DND-41 (cell line): ENCODE measurements at regions not wholly inside any gene's neighbourhood (a gene's known extent, or its start where the extent isn't known, plus 50 kb on each side); places are given as distances from the start of the nearest gene placed in this dataset.
"Not testable (repeated sequence)": the region's sequence is repeated elsewhere in the genome, so short reads cannot be mapped to it uniquely, and the experiment has no call there.

Experiments used
- ATAC-seq: fragments of 200-7000 bp; cut with Tn5 transposase; 3 replicates; pipeline ENCODE4 v1.9.1; 2021; ENCODE audit warnings: low read depth; ENCODE audit not compliant: insufficient read depth
- DNase-seq: peaks from one replicate; pipeline ENCODE4 v3.0.0-alpha.2; 2020
- H2AFZ ChIP-seq: 2 replicates; pipeline ENCODE4 v1.6.0; 2012; ENCODE audit warnings: low read depth, low read length
- H3K27ac ChIP-seq: 2 replicates; pipeline ENCODE4 v1.5.1; 2012; ENCODE audit warnings: low read length, inconsistent platforms
- H3K27me3 ChIP-seq: fragments of 200-600 bp; sonication (generic); 2 replicates; pipeline ENCODE4 v1.6.0; 2012; ENCODE audit warnings: low read length, mild to moderate bottlenecking, inconsistent platforms; ENCODE audit not compliant: insufficient read depth, poor library complexity
- H3K36me3 ChIP-seq: 2 replicates; pipeline ENCODE4 v1.5.1; 2012; ENCODE audit warnings: low read length, inconsistent platforms; ENCODE audit not compliant: insufficient read depth
- H3K4me1 ChIP-seq: 2 replicates; pipeline ENCODE4 v1.5.1; 2012; ENCODE audit warnings: mild to moderate bottlenecking, low read length; ENCODE audit not compliant: insufficient read depth
- H3K4me2 ChIP-seq: 2 replicates; pipeline ENCODE4 v1.6.0; 2012; ENCODE audit warnings: mild to moderate bottlenecking, moderate library complexity, low read length, inconsistent platforms; ENCODE audit not compliant: insufficient read depth
- H3K4me3 ChIP-seq, 2 experiments: fragments of 200-600 bp in 1 of 2; shearing (Covaris generic) in 1 of 2; 2 replicates each; pipeline ENCODE4 v1.5.1; 2012 to 2016; ENCODE audit warnings: inconsistent platforms in 2 of 2, low read length in 2 of 2, mild to moderate bottlenecking in 2 of 2, low read depth in 1 of 2, moderate library complexity in 1 of 2
- H3K79me2 ChIP-seq: 2 replicates; pipeline ENCODE4 v1.6.0; 2012; ENCODE audit warnings: low read length, inconsistent platforms; ENCODE audit not compliant: insufficient read depth
- H3K9ac ChIP-seq: 2 replicates; pipeline ENCODE4 v1.6.0; 2012; ENCODE audit warnings: low read depth, mild to moderate bottlenecking, inconsistent platforms, low read length, moderate library complexity
- H3K9me3 ChIP-seq: 2 replicates; pipeline ENCODE4 v1.5.1; 2012; ENCODE audit warnings: low read length, moderate library complexity, mild to moderate bottlenecking, inconsistent platforms; ENCODE audit not compliant: insufficient read depth, severe bottlenecking
- H4K20me1 ChIP-seq: 2 replicates; pipeline ENCODE4 v1.6.0; 2012; ENCODE audit warnings: low read length; ENCODE audit not compliant: insufficient read depth
- EZH2 ChIP-seq: IDR thresholded peaks from 3 replicates; pipeline ENCODE4 v1.6.1; 2012; ENCODE audit warnings: borderline replicate concordance, low read depth, mild to moderate bottlenecking, moderate library complexity, low read length, inconsistent platforms; ENCODE audit not compliant: severe bottlenecking
- TF ChIP-seq, protein P1 (sequence below): IDR thresholded peaks from 2 replicates; pipeline ENCODE4 v1.5.1; 2012; ENCODE audit warnings: borderline replicate concordance, low read length, moderate library complexity, mild to moderate bottlenecking; ENCODE audit not compliant: poor library complexity, severe bottlenecking; ENCODE audit errors: extremely low read depth

DNA sequence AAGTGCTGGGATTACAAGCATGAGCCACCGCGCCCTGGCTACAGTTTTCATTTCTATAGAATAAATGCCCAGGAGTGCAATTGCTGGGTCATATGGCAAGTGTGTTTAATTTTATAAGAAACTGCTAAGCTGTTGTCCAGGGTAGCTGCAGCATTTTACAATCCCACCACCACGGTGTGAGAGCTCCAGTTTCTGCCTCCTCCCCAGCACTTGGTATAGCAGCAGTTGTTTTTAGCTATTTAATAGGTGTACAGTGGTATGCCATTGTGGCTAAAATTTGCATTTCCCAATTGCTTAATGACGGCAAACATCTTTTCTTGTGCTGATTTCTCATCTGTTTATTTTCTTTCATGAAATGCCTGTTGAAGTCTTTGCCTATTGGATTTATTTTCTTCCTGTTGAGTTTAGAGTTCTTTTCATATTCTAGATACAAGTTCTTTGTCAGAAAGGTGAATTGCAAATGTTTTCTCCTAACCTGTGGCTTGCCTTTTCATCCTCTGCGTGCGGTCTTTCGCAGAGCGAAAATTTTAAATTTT is 100.3 kb downstream of the NDFIP1 start:
- no peak for ATAC-seq

DNA sequence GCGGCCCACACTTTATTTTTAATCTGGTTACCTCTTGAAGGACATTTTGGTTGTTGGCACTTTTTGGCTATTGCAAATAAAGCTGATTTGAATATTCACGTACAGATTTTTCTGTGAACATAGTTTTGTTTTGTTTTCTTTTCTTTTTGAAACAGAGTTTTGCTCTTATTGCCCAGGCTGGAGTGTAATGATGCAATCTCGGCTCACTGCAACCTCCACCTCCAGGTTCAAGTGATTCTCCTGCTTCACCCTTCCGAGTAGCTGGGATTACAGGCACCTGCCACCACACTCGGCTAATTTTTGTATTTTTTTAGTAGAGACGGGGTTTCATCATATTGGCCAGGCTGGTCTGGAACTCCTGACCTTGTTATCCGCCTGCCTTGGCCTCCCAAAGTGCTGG is 99.7 kb downstream of the NDFIP1 start:
- not testable (repeated sequence) for H3K4me2 ChIP-seq, H3K4me1 ChIP-seq, H2AFZ ChIP-seq, H3K27ac ChIP-seq, H4K20me1 ChIP-seq, H3K36me3 ChIP-seq, H3K9me3 ChIP-seq, ATAC-seq, H3K4me3 ChIP-seq, H3K27me3 ChIP-seq, DNase-seq, H3K79me2 ChIP-seq, H3K9ac ChIP-seq

More for the DNA sequence above, 100.3 kb downstream of the NDFIP1 start:
- TF ChIP-seq, protein P1, sequence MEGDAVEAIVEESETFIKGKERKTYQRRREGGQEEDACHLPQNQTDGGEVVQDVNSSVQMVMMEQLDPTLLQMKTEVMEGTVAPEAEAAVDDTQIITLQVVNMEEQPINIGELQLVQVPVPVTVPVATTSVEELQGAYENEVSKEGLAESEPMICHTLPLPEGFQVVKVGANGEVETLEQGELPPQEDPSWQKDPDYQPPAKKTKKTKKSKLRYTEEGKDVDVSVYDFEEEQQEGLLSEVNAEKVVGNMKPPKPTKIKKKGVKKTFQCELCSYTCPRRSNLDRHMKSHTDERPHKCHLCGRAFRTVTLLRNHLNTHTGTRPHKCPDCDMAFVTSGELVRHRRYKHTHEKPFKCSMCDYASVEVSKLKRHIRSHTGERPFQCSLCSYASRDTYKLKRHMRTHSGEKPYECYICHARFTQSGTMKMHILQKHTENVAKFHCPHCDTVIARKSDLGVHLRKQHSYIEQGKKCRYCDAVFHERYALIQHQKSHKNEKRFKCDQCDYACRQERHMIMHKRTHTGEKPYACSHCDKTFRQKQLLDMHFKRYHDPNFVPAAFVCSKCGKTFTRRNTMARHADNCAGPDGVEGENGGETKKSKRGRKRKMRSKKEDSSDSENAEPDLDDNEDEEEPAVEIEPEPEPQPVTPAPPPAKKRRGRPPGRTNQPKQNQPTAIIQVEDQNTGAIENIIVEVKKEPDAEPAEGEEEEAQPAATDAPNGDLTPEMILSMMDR = no peak
- no peak for TF ChIP-seq EZH2
- DNase-seq = no peak
- Histone ChIP-seq H4K20me1 (no peaks in the 10 kb centered on the region), H3K27me3 (no peaks in the 10 kb centered on the region), H3K4me2 (no peak overlapping the region), H3K9me3 (no peaks in the 10 kb centered on the region), H3K4me1 (no peaks in the 10 kb centered on the region), H3K27ac (no peak overlapping the region), H3K9ac (no peak overlapping the region), H2AFZ (no peak overlapping the region), H3K79me2 (no peaks in the 10 kb centered on the region), H3K36me3 (no peaks in the 10 kb centered on the region), H3K4me3 (no peak overlapping the region)

GRCh38 chr5:142206801-142207200 is 98.2 kb downstream of the NDFIP1 start:
- no peak for ATAC-seq
- H4K20me1 ChIP-seq = no peaks in the 10 kb centered on the region
- no peaks in the 10 kb centered on the region for H3K9me3 ChIP-seq
- DNase-seq = no peak
- no peaks in the 10 kb centered on the region for H3K36me3 ChIP-seq
- no peaks in the 10 kb centered on the region for H3K27me3 ChIP-seq
- no peak overlapping the region for H3K4me2 ChIP-seq
- H3K27ac ChIP-seq = no peak overlapping the region
- no peaks in the 10 kb centered on the region for H3K79me2 ChIP-seq
- H3K4me1 ChIP-seq = no peaks in the 10 kb centered on the region
- H3K4me3 ChIP-seq = no peak overlapping the region
- no peak for TF ChIP-seq EZH2
- TF ChIP-seq, protein P1 = peak; percentile 29
- H3K9ac ChIP-seq = no peak overlapping the region
- H2AFZ ChIP-seq = no peak overlapping the region

GRCh38 chr5:142204219-142204618 is 95.6 kb downstream of the NDFIP1 start:
- Histone ChIP-seq H3K27ac (no peak overlapping the region), H3K4me3 (no peak overlapping the region), H3K4me2 (no peak overlapping the region), H3K79me2 (no peaks in the 10 kb centered on the region), H2AFZ (no peak overlapping the region), H4K20me1 (no peaks in the 10 kb centered on the region), H3K36me3 (no peaks in the 10 kb centered on the region), H3K27me3 (no peaks in the 10 kb centered on the region), H3K9ac (no peak overlapping the region), H3K4me1 (no peaks in the 10 kb centered on the region), H3K9me3 (no peaks in the 10 kb centered on the region)
- DNase-seq (no peak), ATAC-seq (no peak)
- TF ChIP-seq EZH2 = no peak
- TF ChIP-seq, protein P1 = no peak
